Testis (tissue), 2 donors: ENCODE measurements at regions not wholly inside any gene's neighbourhood (a gene's known extent, or its start where the extent isn't known, plus 50 kb on each side); places are given as distances from the start of the nearest gene placed in this dataset.

Experiments used
- DNase-seq: peaks from one replicate; pipeline ENCODE4 v3.0.0-alpha.2; 2019
- H3K27ac ChIP-seq, 2 donors: fragments of 200-600 bp; sonication (generic); one replicate each; pipeline ENCODE4 v1.5.1; 2019
- H3K27me3 ChIP-seq: fragments of 200-600 bp; sonication (generic); one replicate; pipeline ENCODE4 v1.5.1; 2019
- H3K36me3 ChIP-seq: fragments of 200-600 bp; sonication (generic); one replicate; pipeline ENCODE4 v1.5.1; 2017; ENCODE audit warnings: low read depth; ENCODE audit errors: missing control alignments
- H3K4me1 ChIP-seq: fragments of 200-600 bp; sonication (generic); one replicate; pipeline ENCODE4 v1.5.1; 2019
- H3K4me3 ChIP-seq, 2 donors: fragments of 200-600 bp; sonication (generic); one replicate each; pipeline ENCODE4 v1.5.1; 2017 to 2019
- H3K9me3 ChIP-seq: fragments of 200-600 bp; sonication (generic); one replicate; pipeline ENCODE4 v1.5.1; 2017
- POLR2A ChIP-seq: fragments of 450-650 bp; IDR thresholded peaks from one replicate; pipeline ENCODE4 v1.6.1; 2017; ENCODE audit warnings: antibody characterized with exemption, mild to moderate bottlenecking, moderate library complexity
- WGBS, 2 donors: methylation state at CpG; one replicate each; pipeline ENCODE4 v1.1.5; 2018; 5-methylcytosine and 5-hydroxymethylcytosine counted together
- intact Hi-C: fragments of 100-400 bp; cut with DNase I; formaldehyde crosslinking; loops from one replicate; pipeline ENCODE4 v1.15.1; 2023; ENCODE audit warnings: low total_unique reads
- TF ChIP-seq, protein P1 (sequence below), 3 experiments: fragments of 450-650 bp in 2 of 3; fragments of 200-600 bp in 1 of 3; sonication (generic) in 1 of 3; IDR thresholded peaks; one replicate each; pipeline ENCODE4 v1.5.1; 2016 to 2019; ENCODE audit warnings: antibody characterized with exemption in 3 of 3, mild to moderate bottlenecking in 2 of 3, moderate library complexity in 1 of 3

DNA sequence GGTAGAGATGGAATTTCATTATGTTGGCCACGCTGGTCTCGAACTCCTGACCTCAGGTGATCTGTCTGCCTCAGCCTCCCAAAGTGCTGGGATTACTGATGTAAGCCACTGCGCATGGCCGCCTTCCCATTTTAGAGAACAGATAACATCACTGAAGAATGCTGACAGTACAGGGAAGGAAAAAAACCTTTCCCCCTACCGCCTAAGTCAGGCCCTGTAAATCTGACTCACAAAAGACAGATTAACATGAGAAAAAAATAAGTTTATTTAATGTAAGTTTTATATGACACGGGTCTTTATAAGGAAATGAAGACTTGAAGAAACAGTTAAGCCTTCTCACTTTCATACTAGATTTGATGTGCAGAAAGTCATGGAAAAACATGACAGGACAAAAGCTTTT lies 227.2 kb upstream of the ZNF608 start:
- TF ChIP-seq, protein P1, sequence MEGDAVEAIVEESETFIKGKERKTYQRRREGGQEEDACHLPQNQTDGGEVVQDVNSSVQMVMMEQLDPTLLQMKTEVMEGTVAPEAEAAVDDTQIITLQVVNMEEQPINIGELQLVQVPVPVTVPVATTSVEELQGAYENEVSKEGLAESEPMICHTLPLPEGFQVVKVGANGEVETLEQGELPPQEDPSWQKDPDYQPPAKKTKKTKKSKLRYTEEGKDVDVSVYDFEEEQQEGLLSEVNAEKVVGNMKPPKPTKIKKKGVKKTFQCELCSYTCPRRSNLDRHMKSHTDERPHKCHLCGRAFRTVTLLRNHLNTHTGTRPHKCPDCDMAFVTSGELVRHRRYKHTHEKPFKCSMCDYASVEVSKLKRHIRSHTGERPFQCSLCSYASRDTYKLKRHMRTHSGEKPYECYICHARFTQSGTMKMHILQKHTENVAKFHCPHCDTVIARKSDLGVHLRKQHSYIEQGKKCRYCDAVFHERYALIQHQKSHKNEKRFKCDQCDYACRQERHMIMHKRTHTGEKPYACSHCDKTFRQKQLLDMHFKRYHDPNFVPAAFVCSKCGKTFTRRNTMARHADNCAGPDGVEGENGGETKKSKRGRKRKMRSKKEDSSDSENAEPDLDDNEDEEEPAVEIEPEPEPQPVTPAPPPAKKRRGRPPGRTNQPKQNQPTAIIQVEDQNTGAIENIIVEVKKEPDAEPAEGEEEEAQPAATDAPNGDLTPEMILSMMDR (IDR thresholded peaks at IDR 0.05) = no peak
- TF ChIP-seq POLR2A = no peak
- no peaks in the 10 kb centered on the region for H3K27me3 ChIP-seq
- WGBS, 2 donors = 91 to 94% methylated on average over 6 of the region's 6 CpGs
- H3K27ac ChIP-seq = no peak overlapping the region
- DNase-seq = no peak
- no peaks in the 10 kb centered on the region for H3K4me1 ChIP-seq
- no peak overlapping the region for H3K4me3 ChIP-seq
- intact Hi-C loops = no loop called here
- no peaks in the 10 kb centered on the region for H3K36me3 ChIP-seq
- no peaks in the 10 kb centered on the region for H3K9me3 ChIP-seq

DNA sequence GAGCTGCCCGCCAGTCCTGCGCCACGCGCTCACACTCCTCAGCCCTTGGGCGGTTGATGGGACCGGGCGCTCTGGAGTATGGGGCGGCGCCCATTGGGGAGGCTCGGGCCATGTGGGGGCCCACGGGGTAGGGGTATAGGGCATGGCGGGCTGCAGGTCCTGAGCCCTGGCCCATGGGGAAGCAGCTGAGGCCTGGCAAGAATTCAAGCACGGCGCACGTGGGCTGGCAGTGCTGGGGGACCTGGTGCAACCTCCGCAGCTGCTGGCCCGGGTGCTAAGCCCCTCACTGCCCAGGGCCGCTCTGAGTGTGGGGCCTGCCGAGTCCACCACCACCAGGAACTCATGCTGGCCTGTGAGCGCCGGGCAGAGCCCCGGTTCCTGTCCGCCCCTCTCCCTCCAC lies 229.6 kb upstream of the ZNF608 start:
- intact Hi-C loops = no loop called here
- no peaks in the 10 kb centered on the region for H3K27me3 ChIP-seq
- no peak overlapping the region for H3K4me3 ChIP-seq
- 89 to 95% methylated on average over 3 to 23 of the region's 23 CpGs for WGBS, 2 donors
- TF ChIP-seq, protein P1 (IDR thresholded peaks at IDR 0.05) = no peak
- TF ChIP-seq POLR2A = no peak
- no peaks in the 10 kb centered on the region for H3K36me3 ChIP-seq
- no peaks in the 10 kb centered on the region for H3K4me1 ChIP-seq
- H3K27ac ChIP-seq = no peak overlapping the region
- no peak for DNase-seq
- H3K9me3 ChIP-seq = no peaks in the 10 kb centered on the region

DNA sequence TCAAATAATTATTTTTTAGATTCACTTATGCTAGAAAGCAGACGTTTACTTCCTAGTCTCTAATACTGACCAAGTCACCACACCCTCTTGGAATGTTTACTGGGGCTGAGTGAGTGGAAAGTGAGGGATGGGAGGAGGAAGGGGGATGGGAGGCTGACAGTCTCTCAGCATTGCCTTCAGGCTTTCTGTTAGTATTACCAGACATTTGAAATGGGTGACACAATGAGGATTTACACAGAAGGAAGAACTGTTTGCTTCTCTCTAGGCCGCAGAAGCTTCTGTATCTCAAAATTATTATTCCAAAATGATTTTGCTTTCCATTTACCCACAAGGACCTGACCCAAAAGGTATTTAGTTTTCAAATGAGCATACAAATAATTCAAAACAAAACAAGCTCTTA lies 232.8 kb upstream of the ZNF608 start:
- Histone ChIP-seq H3K27me3 (no peaks in the 10 kb centered on the region), H3K9me3 (no peaks in the 10 kb centered on the region), H3K36me3 (no peaks in the 10 kb centered on the region), H3K4me1 (no peaks in the 10 kb centered on the region), H3K4me3 (no peak overlapping the region), H3K27ac (no peak overlapping the region)
- intact Hi-C loops = no loop called here
- no peak for TF ChIP-seq POLR2A
- TF ChIP-seq, protein P1 (IDR thresholded peaks at IDR 0.05) = no peak
- DNase-seq = no peak
- 53 to 60% methylated on average over 2 of the region's 2 CpGs for WGBS, 2 donors

DNA sequence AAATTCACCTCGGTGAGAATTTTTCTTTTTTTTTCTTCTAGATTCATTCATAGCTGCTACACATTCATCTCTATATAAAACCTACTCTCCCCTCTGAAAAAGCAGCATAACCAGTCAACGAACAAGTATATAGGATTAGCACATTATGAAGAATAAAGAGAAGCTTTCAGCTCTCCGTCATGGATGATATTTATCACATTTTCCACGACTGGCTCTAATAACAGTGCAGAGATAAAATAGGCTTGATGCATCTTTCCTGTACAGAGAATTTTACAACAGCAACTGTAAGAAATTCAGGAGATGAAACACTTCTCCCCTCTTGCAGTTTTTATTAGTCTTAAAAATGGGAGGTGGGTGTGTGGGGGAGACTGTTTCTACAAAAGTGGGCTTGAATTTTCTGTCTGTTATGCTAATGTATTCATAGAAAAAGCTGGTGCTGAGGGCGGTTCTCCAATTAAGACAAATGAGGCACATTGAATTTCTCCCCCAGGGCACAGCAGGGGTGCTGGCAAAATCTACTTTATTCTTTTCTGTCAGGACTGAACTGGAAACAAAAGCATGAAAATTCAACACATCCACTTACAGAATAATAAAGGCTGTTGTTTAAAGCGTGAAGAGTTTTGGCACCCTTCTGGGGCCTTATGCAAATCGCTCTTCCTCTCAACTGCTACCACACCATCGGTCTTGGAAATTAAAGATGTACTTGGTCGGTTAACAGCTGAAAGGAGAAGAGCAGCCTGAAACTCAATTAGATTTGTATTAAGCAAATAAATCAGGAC lies 233.9 kb upstream of the ZNF608 start:
- intact Hi-C loops = no loop called here
- DNase-seq = no peak
- no peak overlapping the region for H3K4me3 ChIP-seq

More for the DNA sequence above, 233.9 kb upstream of the ZNF608 start:
- H3K4me1 ChIP-seq = no peaks in the 10 kb centered on the region
- no peaks in the 10 kb centered on the region for H3K27me3 ChIP-seq
- TF ChIP-seq, protein P1 (IDR thresholded peaks at IDR 0.05) = no peak
- no peak for TF ChIP-seq POLR2A
- H3K9me3 ChIP-seq = no peaks in the 10 kb centered on the region
- H3K27ac ChIP-seq = no peak overlapping the region
- 65 to 73% methylated on average over 9 of the region's 9 CpGs for WGBS, 2 donors
- H3K36me3 ChIP-seq = no peaks in the 10 kb centered on the region
